HUES64 (cell line): ENCODE measurements at regions not wholly inside any gene's neighbourhood (a gene's known extent, or its start where the extent isn't known, plus 50 kb on each side); places are given as distances from the start of the nearest gene placed in this dataset.
A peak's percentile ranks its signal among the peaks of the same experiment; 100 is the strongest.

Experiments
- H3K27ac ChIP-seq: 2 replicates; pipeline ENCODE4 v1.7.0; 2013; ENCODE audit warnings: low read depth, low read length, inconsistent platforms
- H3K27me3 ChIP-seq: 2 replicates; pipeline ENCODE4 v1.6.1; 2013; ENCODE audit warnings: mild to moderate bottlenecking, low read length; ENCODE audit not compliant: insufficient read depth
- H3K36me3 ChIP-seq: 2 replicates; pipeline ENCODE4 v1.6.1; 2013; ENCODE audit warnings: mild to moderate bottlenecking, low read length; ENCODE audit not compliant: insufficient read depth
- H3K4me1 ChIP-seq: 2 replicates; pipeline ENCODE4 v1.6.1; 2013; ENCODE audit warnings: mild to moderate bottlenecking, low read length, moderate library complexity; ENCODE audit not compliant: insufficient read depth
- H3K4me3 ChIP-seq: 2 replicates; pipeline ENCODE4 v1.5.1; 2013; ENCODE audit warnings: mild to moderate bottlenecking, low read length, moderate library complexity
- H3K9ac ChIP-seq: 2 replicates; pipeline ENCODE4 v1.6.1; 2013; ENCODE audit warnings: mild to moderate bottlenecking, low read depth, low read length
- H3K9me3 ChIP-seq: 2 replicates; pipeline ENCODE4 v1.6.1; 2013; ENCODE audit warnings: low read depth, low read length; ENCODE audit not compliant: insufficient read depth
- WGBS: fragments of 150-250, 120-280 bp; methylation state at CpG from one replicate; pipeline ENCODE4 v1.1.7; 2013; ENCODE audit warnings: missing lambda C conversion rate; 5-methylcytosine and 5-hydroxymethylcytosine counted together

- Histone ChIP-seq H3K9me3 (no peaks in the 10 kb centered on the region), H3K9ac (no peak overlapping the region), H3K27ac (no peak overlapping the region), H3K4me1 (no peaks in the 10 kb centered on the region), H3K36me3 (no peaks in the 10 kb centered on the region), H3K4me3 (no peak overlapping the region), H3K27me3 (no peaks in the 10 kb centered on the region)
- 99% methylated on average over 4 of the region's 4 CpGs for WGBS
These were observed 441.3 kb downstream of the NEBL start for GRCh38 chr10:20455774-20456173.

- Histone ChIP-seq H3K9me3 (no peaks in the 10 kb centered on the region), H3K9ac (no peak overlapping the region), H3K27ac (no peak overlapping the region), H3K36me3 (no peaks in the 10 kb centered on the region), H3K4me1 (no peaks in the 10 kb centered on the region), H3K27me3 (no peaks in the 10 kb centered on the region), H3K4me3 (no peak overlapping the region)
- WGBS, result 85% methylated on average over 2 of the region's 5 CpGs
These were observed 442.8 kb downstream of the NEBL start for GRCh38 chr10:20454331-20454730.

GRCh38 chr10:20446561-20447193 lies 450.4 kb downstream of the NEBL start:
- no peak overlapping the region for H3K27ac ChIP-seq
- 0 out of 2 replicates have a peak, but pooled peaks cover 5% of the 10 kb centered on the region for H3K9me3 ChIP-seq
- no peaks in the 10 kb centered on the region for H3K27me3 ChIP-seq
- no peaks in the 10 kb centered on the region for H3K36me3 ChIP-seq
- H3K4me1 ChIP-seq, result peaks cover 9% of the 10 kb centered on the region; the same call in 1 of the 2 replicates
- no peak overlapping the region for H3K9ac ChIP-seq
- no peak overlapping the region for H3K4me3 ChIP-seq

GRCh38 chr10:20443094-20443493 lies 454.0 kb downstream of the NEBL start:
- H3K9ac ChIP-seq, result no peak overlapping the region
- no peak overlapping the region for H3K27ac ChIP-seq
- H3K27me3 ChIP-seq, result no peaks in the 10 kb centered on the region

GRCh38 chr10:20429742-20430141 lies 467.4 kb downstream of the NEBL start:
- no peak overlapping the region for H3K27ac ChIP-seq
- no peak overlapping the region for H3K4me3 ChIP-seq
- WGBS, result 87% methylated on average over 2 of the region's 2 CpGs
- H3K9ac ChIP-seq, result no peak overlapping the region
- no peaks in the 10 kb centered on the region for H3K36me3 ChIP-seq
- no peaks in the 10 kb centered on the region for H3K27me3 ChIP-seq
- peaks cover 10% of the 10 kb centered on the region; the same call in 1 of the 2 replicates for H3K9me3 ChIP-seq
- H3K4me1 ChIP-seq, result no peaks in the 10 kb centered on the region

More at GRCh38 chr10:20443094-20443493, 454.0 kb downstream of the NEBL start:
- no peaks in the 10 kb centered on the region for H3K36me3 ChIP-seq
- no peak overlapping the region for H3K4me3 ChIP-seq
- H3K9me3 ChIP-seq, result 0 out of 2 replicates have a peak, but pooled peaks cover 10% of the 10 kb centered on the region
- peaks cover 9% of the 10 kb centered on the region; the same call in 1 of the 2 replicates for H3K4me1 ChIP-seq

- no peaks in the 10 kb centered on the region for H3K4me1 ChIP-seq
- H3K9me3 ChIP-seq, result peaks cover 10% of the 10 kb centered on the region; the same call in 1 of the 2 replicates
- no peak overlapping the region for H3K27ac ChIP-seq
- H3K4me3 ChIP-seq, result no peak overlapping the region
- H3K9ac ChIP-seq, result no peak overlapping the region
- H3K36me3 ChIP-seq, result no peaks in the 10 kb centered on the region
- 80% methylated on average over 1 of the region's 1 CpG for WGBS
- H3K27me3 ChIP-seq, result no peaks in the 10 kb centered on the region
These were observed 469.3 kb downstream of the NEBL start for GRCh38 chr10:20427821-20428220.

- Histone ChIP-seq H3K9ac (no peak overlapping the region), H3K4me3 (no peak overlapping the region), H3K4me1 (peaks cover 8% of the 10 kb centered on the region), H3K27me3 (no peaks in the 10 kb centered on the region), H3K36me3 (no peaks in the 10 kb centered on the region), H3K9me3 (no peaks in the 10 kb centered on the region), H3K27ac (peak overlapping the region; percentile 35; the same call in 1 of the 2 replicates)
- 52% methylated on average over 3 of the region's 3 CpGs for WGBS
These were observed 478.8 kb downstream of the NEBL start for GRCh38 chr10:20418286-20418685.

- Histone ChIP-seq H3K9me3 (no peaks in the 10 kb centered on the region), H3K4me1 (peaks cover 8% of the 10 kb centered on the region), H3K36me3 (no peaks in the 10 kb centered on the region), H3K9ac (no peak overlapping the region), H3K27ac (no peak overlapping the region), H3K4me3 (no peak overlapping the region), H3K27me3 (no peaks in the 10 kb centered on the region)
- WGBS, result 88% methylated on average over 1 of the region's 3 CpGs
These were observed 479.3 kb downstream of the NEBL start for GRCh38 chr10:20417791-20418190.

- Histone ChIP-seq H3K4me3 (no peak overlapping the region), H3K27ac (no peak overlapping the region), H3K9ac (no peak overlapping the region), H3K4me1 (peaks cover 8% of the 10 kb centered on the region), H3K36me3 (no peaks in the 10 kb centered on the region), H3K27me3 (no peaks in the 10 kb centered on the region), H3K9me3 (no peaks in the 10 kb centered on the region)
- 93% methylated on average over 1 of the region's 2 CpGs for WGBS
These were observed 481.4 kb downstream of the NEBL start for GRCh38 chr10:20415684-20416083.

- H3K4me3 ChIP-seq, result no peak overlapping the region
- no peaks in the 10 kb centered on the region for H3K36me3 ChIP-seq
- H3K4me1 ChIP-seq, result no peaks in the 10 kb centered on the region
- no peaks in the 10 kb centered on the region for H3K27me3 ChIP-seq
- H3K27ac ChIP-seq, result no peak overlapping the region
- no peaks in the 10 kb centered on the region for H3K9me3 ChIP-seq
- no peak overlapping the region for H3K9ac ChIP-seq
These were observed 489.8 kb downstream of the NEBL start for GRCh38 chr10:20407357-20407756.

- Histone ChIP-seq H3K9me3 (no peaks in the 10 kb centered on the region), H3K4me1 (no peaks in the 10 kb centered on the region)
- WGBS, result 94% methylated on average over 6 of the region's 6 CpGs
These were observed 490.6 kb downstream of the NEBL start for GRCh38 chr10:20406281-20407104.

More at GRCh38 chr10:20406281-20407104, 490.6 kb downstream of the NEBL start:
- H3K27me3 ChIP-seq, result no peaks in the 10 kb centered on the region
- no peaks in the 10 kb centered on the region for H3K36me3 ChIP-seq
- no peak overlapping the region for H3K4me3 ChIP-seq
- H3K9ac ChIP-seq, result no peak overlapping the region
- no peak overlapping the region for H3K27ac ChIP-seq
